HEK293T (cell line): ENCODE measurements at regions not wholly inside any gene's neighbourhood (a gene's known extent, or its start where the extent isn't known, plus 50 kb on each side); places are given as distances from the start of the nearest gene placed in this dataset.

Experiments used
- ARNT ChIP-seq: fragments of 450-650 bp; IDR thresholded peaks from 2 replicates; pipeline ENCODE4 v1.6.1; 2017; ENCODE audit warnings: mild to moderate bottlenecking
- BHLHE40 ChIP-seq: fragments of 450-650 bp; IDR thresholded peaks from 2 replicates; pipeline ENCODE4 v1.6.1; 2016; ENCODE audit warnings: mild to moderate bottlenecking, moderate library complexity, borderline replicate concordance
- ELF4 ChIP-seq: fragments of 450-650 bp; IDR thresholded peaks from 2 replicates; pipeline ENCODE4 v1.6.1; 2017; ENCODE audit warnings: antibody characterized with exemption
- FOXK2 ChIP-seq: fragments of 450-650 bp; IDR thresholded peaks from 2 replicates; pipeline ENCODE4 v1.6.1; 2016; ENCODE audit warnings: mild to moderate bottlenecking
- FOXM1 ChIP-seq: fragments of 450-650 bp; IDR thresholded peaks from 2 replicates; pipeline ENCODE4 v1.6.1; 2017; ENCODE audit warnings: mild to moderate bottlenecking, borderline replicate concordance
- L3MBTL2 ChIP-seq: fragments of 450-650 bp; conservative IDR thresholded peaks from 2 replicates; pipeline ENCODE4 v1.6.1; 2016; ENCODE audit warnings: mild to moderate bottlenecking
- SP1 ChIP-seq: fragments of 450-650 bp; IDR thresholded peaks from 2 replicates; pipeline ENCODE4 v1.6.1; 2017
- TF ChIP-seq, protein P1 (sequence below): fragments of 450-650 bp; IDR thresholded peaks from 2 replicates; pipeline ENCODE4 v1.6.1; 2016

DNA sequence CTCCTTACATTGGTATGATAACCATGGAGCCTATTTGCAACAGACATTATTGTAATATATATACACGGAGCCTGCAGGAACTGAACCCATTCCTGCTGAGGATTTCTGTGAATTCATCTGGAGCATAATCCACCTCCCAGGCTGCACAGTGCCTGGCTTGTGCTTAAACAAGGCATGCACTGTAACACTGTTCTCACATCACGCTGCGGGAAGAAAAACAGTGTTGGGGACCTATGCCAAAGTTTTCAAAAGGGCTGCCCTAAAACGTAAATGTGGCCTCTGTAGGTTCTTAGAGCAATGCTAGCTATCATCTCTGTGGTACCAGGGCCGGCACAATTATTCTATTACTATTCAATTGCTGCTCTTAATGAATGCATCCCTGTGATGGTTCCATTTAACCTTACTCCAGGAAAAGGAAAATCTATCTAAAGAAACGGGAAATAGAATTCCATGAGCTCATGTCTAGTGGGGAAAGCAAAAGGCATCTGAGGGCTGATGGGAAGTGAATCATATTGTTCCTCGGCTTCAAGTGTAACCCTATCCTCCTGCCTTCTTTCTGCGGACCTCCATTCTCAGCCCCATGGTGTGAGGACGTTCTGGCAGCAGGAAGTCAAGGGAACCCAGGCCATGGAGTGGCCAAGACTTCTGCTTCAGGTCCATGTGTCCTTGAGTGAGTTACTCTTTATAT lies 525.5 kb downstream of the SOX6 start:
- no peak for TF ChIP-seq L3MBTL2
- no peak for TF ChIP-seq ARNT
- no peak for TF ChIP-seq FOXK2
- no peak for TF ChIP-seq BHLHE40
- TF ChIP-seq ELF4: no peak
- no peak for TF ChIP-seq SP1
- TF ChIP-seq, protein P1, sequence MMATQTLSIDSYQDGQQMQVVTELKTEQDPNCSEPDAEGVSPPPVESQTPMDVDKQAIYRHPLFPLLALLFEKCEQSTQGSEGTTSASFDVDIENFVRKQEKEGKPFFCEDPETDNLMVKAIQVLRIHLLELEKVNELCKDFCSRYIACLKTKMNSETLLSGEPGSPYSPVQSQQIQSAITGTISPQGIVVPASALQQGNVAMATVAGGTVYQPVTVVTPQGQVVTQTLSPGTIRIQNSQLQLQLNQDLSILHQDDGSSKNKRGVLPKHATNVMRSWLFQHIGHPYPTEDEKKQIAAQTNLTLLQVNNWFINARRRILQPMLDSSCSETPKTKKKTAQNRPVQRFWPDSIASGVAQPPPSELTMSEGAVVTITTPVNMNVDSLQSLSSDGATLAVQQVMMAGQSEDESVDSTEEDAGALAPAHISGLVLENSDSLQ: no peak
- no peak for TF ChIP-seq FOXM1
